ENCODE measurements at regions not wholly inside any gene's neighbourhood (a gene's known extent, or its start where the extent isn't known, plus 50 kb on each side); places are given as distances from the start of the nearest gene placed in this dataset.

- H2AFZ ChIP-seq (ENCODE audit: low read length) = no peak overlapping the region
- H2BK20ac ChIP-seq (ENCODE audit: low read length) = no peak overlapping the region
- no peaks in the 10 kb centered on the region for H3K9me3 ChIP-seq (ENCODE audit: insufficient read depth in 2 of 2, low read depth in 1 of 2, low read length in 1 of 2)
- H2BK5ac ChIP-seq (ENCODE audit: low read depth, low read length) = no peak overlapping the region
- H3K23ac ChIP-seq (ENCODE audit: insufficient read length) = no peak overlapping the region
- no peak overlapping the region for H2BK12ac ChIP-seq (ENCODE audit: low read depth, low read length)
- H3K36me3 ChIP-seq (ENCODE audit: control insufficient read depth in 2 of 4, insufficient read depth in 4 of 4, low read length in 3 of 4) = no peaks in the 10 kb centered on the region
- H3K79me1 ChIP-seq (ENCODE audit: low read depth, low read length) = no peaks in the 10 kb centered on the region
- no peak for TF ChIP-seq NANOG (IDR thresholded peaks at IDR 0.05; ENCODE audit: insufficient read depth, low read depth, low read length, poor library complexity, severe bottlenecking)
- DNase-seq (ENCODE audit: low read depth in 1 of 2, low spot score in 2 of 2) = no peak
- H3K9ac ChIP-seq (replicated peaks in 1 of 4; ENCODE audit: extremely low read depth in 1 of 4, low read depth in 3 of 4, low read length in 3 of 4) = no peak overlapping the region
- peaks cover 2 to 10% (median 6%) of the 10 kb centered on the region in 4 experiments; a peak in 5 of 7 replicates for H3K4me1 ChIP-seq (replicated peaks in 1 of 4; ENCODE audit: control insufficient read depth in 3 of 4, insufficient read depth in 4 of 4, low read length in 3 of 4)
- no peak for FAIRE-seq
- no peaks in the 10 kb centered on the region for H3K79me2 ChIP-seq (ENCODE audit: control insufficient read depth in 1 of 2, insufficient read depth in 2 of 2, low read length in 2 of 2)
- H3K23me2 ChIP-seq (ENCODE audit: low read depth, low read length) = no peaks in the 10 kb centered on the region; the same call in 1 of the 2 replicates
- no peak overlapping the region for H4K5ac ChIP-seq (ENCODE audit: insufficient read length, low read depth, low read length)
- no peak overlapping the region for H3K18ac ChIP-seq (ENCODE audit: extremely low read depth, low read length)
- ChIA-PET POLR2A (ENCODE audit: partially characterized antibody) (no interaction called here), CTCF (ENCODE audit: partially characterized antibody) (interaction anchor here (0.7 to 1.4 kb wide), 3 partner anchors 15 to 475 kb away, joined by 3 to 5 read pairs (median 4); no protein-coding TSS in a partner anchor)
- H2AK5ac ChIP-seq (ENCODE audit: low read depth, low read length) = no peak overlapping the region
- H3K27ac ChIP-seq (ENCODE audit: low read depth, low read length) = no peak overlapping the region
- no peak overlapping the region for H4K91ac ChIP-seq (replicated peaks; ENCODE audit: insufficient read length, low read length)
- H2BK15ac ChIP-seq (ENCODE audit: low read length) = no peak overlapping the region
- no peaks in the 10 kb centered on the region for H4K20me1 ChIP-seq (replicated peaks in 1 of 2; ENCODE audit: control insufficient read depth in 1 of 2, insufficient read depth in 2 of 2, low read length in 2 of 2)
- no peak overlapping the region for H4K8ac ChIP-seq (ENCODE audit: extremely low read depth, insufficient read depth, low read length)
- H3K4me2 ChIP-seq (ENCODE audit: insufficient read depth in 1 of 2, low read depth in 2 of 2, low read length in 2 of 2) = no peak overlapping the region
- no peaks in the 10 kb centered on the region for H3K27me3 ChIP-seq (replicated peaks in 1 of 4; ENCODE audit: control insufficient read depth in 3 of 4, extremely low read depth in 1 of 4, insufficient read depth in 3 of 4, low read length in 3 of 4)
- H3K56ac ChIP-seq (replicated peaks; ENCODE audit: insufficient read length, low read depth, low read length) = no peak overlapping the region
- H2BK120ac ChIP-seq (replicated peaks; ENCODE audit: low read depth, low read length) = no peak overlapping the region
- no peak overlapping the region for H3K4me3 ChIP-seq (ENCODE audit: extremely low read depth in 1 of 4, insufficient read depth in 2 of 4, low read depth in 3 of 4, low read length in 4 of 4)
- no peak overlapping the region for H3K14ac ChIP-seq (ENCODE audit: insufficient read length)
- no peak overlapping the region for H3K4ac ChIP-seq (replicated peaks; ENCODE audit: insufficient read length, low read depth, low read length)
Measured at GRCh38 chr2:133642791-133643191, 74.5 kb upstream of the NCKAP5 start.

All from H1 (cell line).